HEK293 (cell line): ENCODE measurements at regions not wholly inside any gene's neighbourhood (a gene's known extent, or its start where the extent isn't known, plus 50 kb on each side); places are given as distances from the start of the nearest gene placed in this dataset.

ENCODE experiments used
- CTCF ChIA-PET: fragments of 350-600 bp; formaldehyde crosslinking; extraction: SDS; loops from one replicate; lab custom pipeline; 2021; ENCODE audit warnings: antibody characterized with exemption; lab: Yijun Ruan, JAX
- POLR2A ChIA-PET: fragments of 300-600 bp; formaldehyde crosslinking; extraction: SDS; loops from one replicate; lab custom pipeline; 2020; ENCODE audit warnings: antibody characterized with exemption, inconsistent platforms; lab: Yijun Ruan, JAX
- H3K27ac ChIP-seq: fragments of 200-500 bp; sonication (Bioruptor generic); 2 replicates; pipeline ENCODE4 v1.5.1; 2014; ENCODE audit warnings: low read depth, low read length, control low read depth, inconsistent platforms; ENCODE audit errors: extremely low read depth
- H3K36me3 ChIP-seq, 2 experiments: fragments of 200-500 bp in 1 of 2; sonication (Bioruptor generic) in 1 of 2; 1 replicate in 1 of 2; 2 replicates in 1 of 2; pipeline ENCODE4 v1.5.1; 2014 to 2017; ENCODE audit warnings: inconsistent platforms in 2 of 2, low read length in 2 of 2; ENCODE audit not compliant: control insufficient read depth in 2 of 2, insufficient read depth in 1 of 2
- H3K4me1 ChIP-seq: fragments of 200-500 bp; sonication (Bioruptor generic); 2 replicates; pipeline ENCODE4 v1.5.1; 2014; ENCODE audit warnings: mild to moderate bottlenecking, low read length, inconsistent platforms; ENCODE audit not compliant: control insufficient read depth, insufficient read depth
- H3K4me3 ChIP-seq: 2 replicates; pipeline ENCODE4 v1.5.1; 2011; ENCODE audit warnings: low read depth, mild to moderate bottlenecking, control low read depth, low read length, moderate library complexity
- H3K9me3 ChIP-seq: fragments of 200-500 bp; sonication (Bioruptor generic); 2 replicates; pipeline ENCODE4 v1.5.1; 2014; ENCODE audit warnings: low read depth, low read length, inconsistent platforms; ENCODE audit not compliant: control insufficient read depth, insufficient read depth
- AEBP2 ChIP-seq: fragments of 450-650 bp; formaldehyde crosslinking; IDR thresholded peaks from 2 replicates; pipeline ENCODE4 v1.5.1; 2016; ENCODE audit warnings: missing biosample characterization, missing genetic modification characterization, borderline replicate concordance
- ATF2 ChIP-seq: fragments of 450-650 bp; formaldehyde crosslinking; IDR thresholded peaks from 2 replicates; pipeline ENCODE4 v1.5.1; 2016; ENCODE audit warnings: missing biosample characterization, missing genetic modification characterization, low read depth
- FEZF1 ChIP-seq: fragments of 450-650 bp; formaldehyde crosslinking; IDR thresholded peaks from 2 replicates; pipeline ENCODE4 v1.5.1; 2016; ENCODE audit warnings: missing biosample characterization, missing genetic modification characterization
- KLF7 ChIP-seq: fragments of 450-650 bp; formaldehyde crosslinking; IDR thresholded peaks from 2 replicates; pipeline ENCODE4 v1.5.1; 2016; ENCODE audit warnings: missing biosample characterization, missing genetic modification characterization, borderline replicate concordance
- OVOL3 ChIP-seq: fragments of 450-650 bp; formaldehyde crosslinking; IDR thresholded peaks from 2 replicates; pipeline ENCODE4 v1.5.1; 2016; ENCODE audit warnings: missing biosample characterization, missing genetic modification characterization
- PRDM10 ChIP-seq: fragments of 450-650 bp; formaldehyde crosslinking; IDR thresholded peaks from 2 replicates; pipeline ENCODE4 v1.5.1; 2016; ENCODE audit warnings: missing biosample characterization, missing genetic modification characterization
- SALL2 ChIP-seq: fragments of 450-650 bp; formaldehyde crosslinking; IDR thresholded peaks from 2 replicates; pipeline ENCODE4 v1.5.0; 2017; ENCODE audit warnings: missing biosample characterization, mild to moderate bottlenecking, missing genetic modification characterization, borderline replicate concordance
- TCF7L2 ChIP-seq: IDR thresholded peaks from 2 replicates; pipeline ENCODE4 v1.6.1; 2011; ENCODE audit warnings: low read depth, mild to moderate bottlenecking, inconsistent platforms, low read length, moderate library complexity, borderline replicate concordance
- ZBTB48 ChIP-seq: fragments of 450-650 bp; formaldehyde crosslinking; IDR thresholded peaks from 2 replicates; pipeline ENCODE4 v1.5.1; 2016; ENCODE audit warnings: missing biosample characterization, missing genetic modification characterization
- ZFP3 ChIP-seq: fragments of 450-650 bp; formaldehyde crosslinking; IDR thresholded peaks from 2 replicates; pipeline ENCODE4 v1.5.1; 2016; ENCODE audit warnings: low read depth, missing biosample characterization, missing genetic modification characterization
- ZNF133 ChIP-seq: fragments of 450-650 bp; formaldehyde crosslinking; IDR thresholded peaks from 2 replicates; pipeline ENCODE4 v1.5.1; 2016; ENCODE audit warnings: missing biosample characterization, missing genetic modification characterization
- ZNF148 ChIP-seq: fragments of 450-650 bp; formaldehyde crosslinking; IDR thresholded peaks from 2 replicates; pipeline ENCODE4 v1.5.0; 2017; ENCODE audit warnings: missing biosample characterization, missing genetic modification characterization, borderline replicate concordance
- ZNF174 ChIP-seq: fragments of 450-650 bp; formaldehyde crosslinking; IDR thresholded peaks from 2 replicates; pipeline ENCODE4 v1.5.0; 2017; ENCODE audit warnings: missing biosample characterization, mild to moderate bottlenecking, missing genetic modification characterization
- ZNF211 ChIP-seq: fragments of 450-650 bp; formaldehyde crosslinking; IDR thresholded peaks from 2 replicates; pipeline ENCODE4 v1.5.1; 2016; ENCODE audit warnings: low read depth, missing biosample characterization, missing genetic modification characterization
- ZNF48 ChIP-seq: fragments of 450-650 bp; formaldehyde crosslinking; IDR thresholded peaks from 2 replicates; pipeline ENCODE4 v1.5.1; 2016; ENCODE audit warnings: missing biosample characterization, missing genetic modification characterization
- ZNF548 ChIP-seq: fragments of 450-650 bp; formaldehyde crosslinking; IDR thresholded peaks from 2 replicates; pipeline ENCODE4 v1.5.1; 2016; ENCODE audit warnings: missing biosample characterization, missing genetic modification characterization
- ZNF558 ChIP-seq: fragments of 450-650 bp; formaldehyde crosslinking; IDR thresholded peaks from 2 replicates; pipeline ENCODE4 v1.5.1; 2016; ENCODE audit warnings: missing biosample characterization, missing genetic modification characterization
- ZNF692 ChIP-seq: fragments of 450-650 bp; formaldehyde crosslinking; IDR thresholded peaks from 2 replicates; pipeline ENCODE4 v1.5.1; 2016; ENCODE audit warnings: missing biosample characterization, missing genetic modification characterization
- ZNF701 ChIP-seq: fragments of 450-650 bp; formaldehyde crosslinking; IDR thresholded peaks from 2 replicates; pipeline ENCODE4 v1.5.1; 2016; ENCODE audit warnings: missing biosample characterization, missing genetic modification characterization
- ZNF76 ChIP-seq: fragments of 450-650 bp; formaldehyde crosslinking; IDR thresholded peaks from 2 replicates; pipeline ENCODE4; 2016; ENCODE audit warnings: low read depth, missing biosample characterization, missing genetic modification characterization, borderline replicate concordance
- ZNF776 ChIP-seq: fragments of 450-650 bp; formaldehyde crosslinking; IDR thresholded peaks from 2 replicates; pipeline ENCODE4 v1.5.0; 2017; ENCODE audit warnings: missing biosample characterization, missing genetic modification characterization, borderline replicate concordance
- ZXDB ChIP-seq: fragments of 450-650 bp; formaldehyde crosslinking; IDR thresholded peaks from 2 replicates; pipeline ENCODE4 v1.5.1; 2016; ENCODE audit warnings: missing biosample characterization, missing genetic modification characterization

GRCh38 chr2:196410008-196410407 lies 229.5 kb upstream of the CCDC150 start:
- ChIA-PET POLR2A (no interaction called here), CTCF (interaction anchor here (0.7 kb wide), 1 partner anchor 68 kb away, joined by 3 read pairs; no protein-coding TSS in a partner anchor)
- no peaks in the 10 kb centered on the region for H3K36me3 ChIP-seq
- TF ChIP-seq SALL2 (tag by site-specific recombination) (no peak), ZNF148 (tag by site-specific recombination) (no peak), KLF7 (no peak), ZNF211 (tag by site-specific recombination) (no peak), ZNF133 (tag by site-specific recombination) (no peak), AEBP2 (tag by site-specific recombination) (no peak), ZNF548 (tag by site-specific recombination) (no peak)
- no peak overlapping the region for H3K27ac ChIP-seq
- no peaks in the 10 kb centered on the region for H3K9me3 ChIP-seq
- H3K4me3 ChIP-seq = no peak overlapping the region
- no peaks in the 10 kb centered on the region; the same call in 1 of the 2 replicates for H3K4me1 ChIP-seq

- Histone ChIP-seq H3K4me1 (no peaks in the 10 kb centered on the region), H3K36me3 (no peaks in the 10 kb centered on the region), H3K4me3 (no peak overlapping the region), H3K27ac (no peak overlapping the region), H3K9me3 (no peaks in the 10 kb centered on the region)
- ChIA-PET POLR2A (no interaction called here), CTCF (no interaction called here)
- no peak for TF ChIP-seq ZBTB48
- TF ChIP-seq ZNF211 (tag by site-specific recombination) = no peak
- no peak for TF ChIP-seq ZFP3 (tag by site-specific recombination)
- no peak for TF ChIP-seq ZXDB (tag by site-specific recombination)
- no peak for TF ChIP-seq TCF7L2
- TF ChIP-seq ZNF48 (tag by site-specific recombination) = no peak
- no peak for TF ChIP-seq ZNF558
- TF ChIP-seq PRDM10 (tag by site-specific recombination) = no peak
- TF ChIP-seq ZNF776 (tag by site-specific recombination) = no peak
- TF ChIP-seq ZNF692 (tag by site-specific recombination) = no peak
- no peak for TF ChIP-seq ZNF701 (tag by site-specific recombination)
- no peak for TF ChIP-seq FEZF1
- no peak for TF ChIP-seq ATF2 (tag by site-specific recombination)
- TF ChIP-seq OVOL3 (tag by site-specific recombination) = no peak
- no peak for TF ChIP-seq ZNF174 (tag by site-specific recombination)
- no peak for TF ChIP-seq ZNF76 (tag by site-specific recombination)
These were observed 225.7 kb upstream of the CCDC150 start for GRCh38 chr2:196413821-196414274.
